ENCODE measurements at regions not wholly inside any gene's neighbourhood (a gene's known extent, or its start where the extent isn't known, plus 50 kb on each side); places are given as distances from the start of the nearest gene placed in this dataset.

GRCh38 chr7:441684-442421 is 77.8 kb downstream of the PDGFA start:
- DNase-seq, result no peak

GRCh38 chr7:442457-442856 is 77.2 kb downstream of the PDGFA start:
- no peak for DNase-seq

DNA sequence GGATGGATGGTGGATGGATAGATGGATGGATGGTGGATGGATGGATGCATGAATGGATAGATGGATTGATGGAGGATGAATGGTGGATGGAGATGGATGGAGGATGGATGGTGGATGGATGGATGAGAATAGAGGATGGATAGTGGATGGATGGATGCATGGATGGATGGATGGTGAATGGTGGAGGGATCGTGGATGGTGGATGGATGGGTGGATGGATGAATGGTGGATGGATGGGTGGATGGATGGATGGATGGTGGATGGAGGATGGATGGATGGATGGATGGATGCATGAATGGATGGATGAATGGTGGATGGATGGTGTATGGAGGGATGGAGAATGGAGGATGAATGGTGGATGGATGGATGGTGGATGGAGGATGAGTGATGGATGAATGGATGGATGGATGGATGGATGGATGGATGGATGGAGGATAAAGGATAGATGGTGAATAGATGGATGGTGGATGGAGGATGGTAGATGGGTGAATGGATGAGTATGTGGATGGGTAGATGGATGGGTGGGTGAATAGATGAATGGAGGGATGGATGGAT is 76.3 kb downstream of the PDGFA start:
- DNase-seq, result no peak

DNA sequence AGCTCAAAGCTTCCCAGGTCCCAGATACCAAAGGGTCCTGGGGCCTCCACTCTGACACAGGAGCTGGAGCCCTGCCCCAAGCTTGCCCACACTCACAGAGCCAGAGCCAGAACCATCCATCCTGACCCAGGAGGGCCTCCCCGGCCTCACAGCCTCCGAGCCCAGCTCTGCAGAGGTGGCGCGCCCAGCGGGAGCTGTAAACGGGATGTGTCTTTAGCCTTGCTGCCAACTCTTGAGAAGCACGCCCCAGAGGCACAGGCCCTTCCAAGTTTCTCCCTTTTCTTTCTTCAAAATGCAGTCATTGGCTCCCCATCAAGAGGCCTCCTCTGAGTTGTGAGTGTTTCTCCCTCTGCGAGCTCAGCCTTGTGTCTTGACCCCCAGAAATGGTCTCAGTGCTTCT is 75.0 kb downstream of the PDGFA start:
- no peak for DNase-seq

DNA sequence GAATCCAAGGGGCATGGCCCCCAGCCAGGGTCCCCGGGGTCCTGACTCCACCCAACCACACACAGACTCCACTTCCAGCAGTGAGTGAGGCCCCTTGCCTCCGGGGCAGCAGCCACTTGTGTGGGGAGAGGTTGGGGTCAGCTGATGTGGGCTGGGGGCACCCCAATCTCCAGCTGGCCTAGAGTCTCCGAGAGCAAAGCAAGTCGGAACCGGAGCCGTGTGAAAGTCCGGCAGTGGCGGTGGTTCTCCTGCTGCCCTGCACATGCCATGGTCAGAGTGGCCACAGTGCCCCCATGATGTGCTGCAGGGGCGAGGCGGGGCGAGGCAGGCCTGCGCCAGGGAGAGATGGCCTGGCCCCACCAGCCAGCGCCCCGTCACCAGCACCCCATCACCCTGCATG is 74.6 kb downstream of the PDGFA start:
- DNase-seq, result no peak

GRCh38 chr7:445563-446288 is 73.9 kb downstream of the PDGFA start:
- no peak for DNase-seq

DNA sequence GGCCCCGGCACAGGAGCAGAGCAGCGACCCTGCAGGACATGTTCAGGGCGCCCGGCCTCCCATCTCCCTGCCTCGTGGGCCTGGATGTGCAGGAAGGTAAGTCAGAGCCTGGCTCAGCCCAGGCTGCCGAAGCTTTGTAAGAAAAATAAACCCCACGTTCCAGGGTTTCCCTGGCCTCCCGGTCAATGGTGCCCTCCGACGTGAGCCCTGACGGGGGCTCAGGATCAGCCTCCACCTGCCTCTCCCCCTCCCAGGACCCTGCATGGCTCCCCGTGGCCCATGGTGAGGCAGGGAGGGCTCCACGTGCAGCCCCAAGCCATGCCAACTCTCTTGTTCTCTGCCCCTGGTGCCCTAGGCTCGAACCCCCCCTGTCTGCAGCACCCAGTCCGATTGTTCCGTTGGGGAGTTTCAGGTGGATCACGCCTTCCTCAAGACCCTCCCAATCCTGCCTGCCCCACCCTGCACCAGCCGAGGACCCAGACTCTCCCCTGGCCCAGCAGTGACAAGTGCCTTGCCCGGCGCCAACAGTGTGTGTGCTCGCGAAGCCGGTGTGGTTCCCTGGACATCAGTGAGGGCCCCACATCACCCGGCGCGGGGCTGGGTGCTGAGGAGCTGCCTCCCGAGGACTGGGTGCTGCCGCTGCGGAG is 73.2 kb downstream of the PDGFA start:
- no peak for DNase-seq

Data from activated CD4-positive, alpha-beta T cell treated with anti-CD3 and anti-CD28 coated beads, Interleukin-2, amount 50 U/mL, for 16 hours (primary cell).